Bronchial epithelial cell (primary cell): ENCODE measurements at regions not wholly inside any gene's neighbourhood (a gene's known extent, or its start where the extent isn't known, plus 50 kb on each side); places are given as distances from the start of the nearest gene placed in this dataset.

Source experiments
- DNase-seq: peaks from one replicate; pipeline ENCODE4 v3.0.0-alpha.2; 2010; ENCODE audit warnings: low read depth
- FAIRE-seq: peaks from 2 replicates; lab custom pipeline; 2011; peaks lifted over from hg19 to GRCh38; lab: Jason Lieb, UNC
- H3K27me3 ChIP-seq: 2 replicates; pipeline ENCODE4 v1.5.1; 2011; ENCODE audit warnings: low read length; ENCODE audit not compliant: control insufficient read depth, insufficient read depth
- H3K36me3 ChIP-seq: 2 replicates; pipeline ENCODE4 v1.5.1; 2011; ENCODE audit warnings: low read length; ENCODE audit not compliant: control insufficient read depth, insufficient read depth
- H3K4me3 ChIP-seq: 2 replicates; pipeline ENCODE4 v1.5.1; 2011; ENCODE audit warnings: mild to moderate bottlenecking, low read depth, low read length, control low read depth
- CTCF ChIP-seq: IDR thresholded peaks from 2 replicates; pipeline ENCODE4 v1.5.1; 2011; ENCODE audit warnings: mild to moderate bottlenecking, moderate library complexity, low read length, control low read depth, inconsistent platforms; ENCODE audit not compliant: insufficient read depth, severe bottlenecking

- DNase-seq (no peak), FAIRE-seq (no peak)
- Histone ChIP-seq H3K36me3 (no peaks in the 10 kb centered on the region), H3K4me3 (no peak overlapping the region), H3K27me3 (no peaks in the 10 kb centered on the region)
- TF ChIP-seq CTCF, result no peak
Measured at GRCh38 chr7:119436882-119437281, 836.1 kb upstream of the KCND2 start.

DNA sequence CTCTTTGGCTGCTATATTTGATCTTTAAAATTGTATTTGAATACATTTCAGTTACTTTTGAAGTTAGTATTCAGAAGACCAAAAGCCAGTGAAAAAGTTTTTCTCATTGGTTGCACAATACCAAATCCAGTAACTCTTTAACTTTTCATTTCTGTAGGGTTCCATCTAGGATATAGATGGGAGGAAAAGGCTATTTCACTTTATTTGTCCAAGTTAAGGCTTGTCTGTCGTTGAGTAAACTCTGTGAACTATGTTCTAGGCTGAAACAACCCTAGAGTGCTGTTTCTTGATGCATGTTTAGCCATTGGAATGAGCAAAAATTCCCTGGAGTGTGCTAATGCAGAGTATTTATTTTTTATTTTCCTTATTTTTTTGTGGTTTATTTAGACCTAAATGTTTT is 834.7 kb upstream of the KCND2 start:
- TF ChIP-seq CTCF, result no peak
- no peak for FAIRE-seq
- DNase-seq, result no peak
- no peaks in the 10 kb centered on the region for H3K27me3 ChIP-seq
- no peaks in the 10 kb centered on the region for H3K36me3 ChIP-seq
- H3K4me3 ChIP-seq, result no peak overlapping the region

DNA sequence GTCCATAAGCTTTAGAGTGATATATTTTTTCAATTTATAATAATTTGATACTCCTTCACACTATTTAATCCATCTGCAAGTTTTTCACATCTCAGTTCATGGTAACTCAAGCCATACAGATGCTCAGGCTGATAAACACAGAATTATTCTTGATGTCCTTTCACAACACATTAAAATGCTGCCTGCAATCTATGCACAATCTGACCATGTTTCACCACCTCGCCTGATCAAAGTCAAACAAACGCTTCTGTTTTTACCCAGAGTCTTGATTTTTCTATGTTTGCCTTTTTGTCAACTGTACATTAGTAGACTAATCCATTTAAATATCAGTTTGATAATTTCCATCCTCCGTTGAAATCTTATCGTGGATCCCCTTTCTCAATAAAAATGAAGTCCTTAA is 833.8 kb upstream of the KCND2 start:
- TF ChIP-seq CTCF, result no peak
- H3K27me3 ChIP-seq, result no peaks in the 10 kb centered on the region
- no peak for FAIRE-seq
- H3K4me3 ChIP-seq, result no peak overlapping the region
- H3K36me3 ChIP-seq, result no peaks in the 10 kb centered on the region
- no peak for DNase-seq

- no peak for FAIRE-seq
- no peak for TF ChIP-seq CTCF
- no peaks in the 10 kb centered on the region for H3K36me3 ChIP-seq
- no peaks in the 10 kb centered on the region for H3K27me3 ChIP-seq
- peak; percentile 53 for DNase-seq
- H3K4me3 ChIP-seq, result no peak overlapping the region
Measured at GRCh38 chr7:119452401-119452800, 820.6 kb upstream of the KCND2 start.

- H3K36me3 ChIP-seq, result no peaks in the 10 kb centered on the region
- FAIRE-seq, result no peak
Measured at GRCh38 chr7:119465798-119466305, 807.1 kb upstream of the KCND2 start.

More at GRCh38 chr7:119465798-119466305, 807.1 kb upstream of the KCND2 start:
- Histone ChIP-seq H3K27me3 (no peaks in the 10 kb centered on the region), H3K4me3 (no peak overlapping the region)
- TF ChIP-seq CTCF, result no peak
- DNase-seq, result no peak
